ENCODE measurements at regions not wholly inside any gene's neighbourhood (a gene's known extent, or its start where the extent isn't known, plus 50 kb on each side); places are given as distances from the start of the nearest gene placed in this dataset.

- Histone ChIP-seq H2BK20ac (ENCODE audit: low read length) (no peak overlapping the region), H3K27me3 (replicated peaks in 1 of 4; ENCODE audit: control insufficient read depth in 3 of 4, extremely low read depth in 1 of 4, insufficient read depth in 3 of 4, low read length in 3 of 4) (no peaks in the 10 kb centered on the region; a peak in 1 of 7 replicates), H3K4me1 (replicated peaks in 1 of 4; ENCODE audit: control insufficient read depth in 3 of 4, insufficient read depth in 4 of 4, low read length in 3 of 4) (no peaks in the 10 kb centered on the region), H3K23me2 (ENCODE audit: low read depth, low read length) (no peaks in the 10 kb centered on the region), H3K79me2 (ENCODE audit: control insufficient read depth in 1 of 2, insufficient read depth in 2 of 2, low read length in 2 of 2) (no peaks in the 10 kb centered on the region), H2BK5ac (ENCODE audit: low read depth, low read length) (no peak overlapping the region), H2BK12ac (ENCODE audit: low read depth, low read length) (no peak overlapping the region), H2BK120ac (replicated peaks; ENCODE audit: low read depth, low read length) (no peak overlapping the region), H2BK15ac (ENCODE audit: low read length) (no peak overlapping the region), H2AFZ (ENCODE audit: low read length) (no peak overlapping the region), H3K9ac (replicated peaks in 1 of 4; ENCODE audit: extremely low read depth in 1 of 4, low read depth in 3 of 4, low read length in 3 of 4) (no peak overlapping the region), H4K8ac (ENCODE audit: extremely low read depth, insufficient read depth, low read length) (no peak overlapping the region), H3K36me3 (ENCODE audit: control insufficient read depth in 2 of 4, insufficient read depth in 4 of 4, low read length in 3 of 4) (peaks cover 0 to 4% (median 0%) of the 10 kb centered on the region in 4 experiments; a peak in 1 of 8 replicates), H3K4me3 (ENCODE audit: extremely low read depth in 1 of 4, insufficient read depth in 2 of 4, low read depth in 3 of 4, low read length in 4 of 4) (no peak overlapping the region), H4K20me1 (replicated peaks in 1 of 2; ENCODE audit: control insufficient read depth in 1 of 2, insufficient read depth in 2 of 2, low read length in 2 of 2) (no peaks in the 10 kb centered on the region), H3K9me3 (ENCODE audit: insufficient read depth in 2 of 2, low read depth in 1 of 2, low read length in 1 of 2) (peaks cover 7 to 8% of the 10 kb centered on the region in 2 experiments; a peak in 3 of 4 replicates), H3K27ac (ENCODE audit: low read depth, low read length) (no peak overlapping the region), H3K14ac (ENCODE audit: insufficient read length) (no peak overlapping the region), H3K56ac (replicated peaks; ENCODE audit: insufficient read length, low read depth, low read length) (no peak overlapping the region), H4K5ac (ENCODE audit: insufficient read length, low read depth, low read length) (no peak overlapping the region), H3K4me2 (ENCODE audit: insufficient read depth in 1 of 2, low read depth in 2 of 2, low read length in 2 of 2) (no peak overlapping the region), H2AK5ac (ENCODE audit: low read depth, low read length) (no peak overlapping the region), H3K4ac (replicated peaks; ENCODE audit: insufficient read length, low read depth, low read length) (no peak overlapping the region), H3K23ac (ENCODE audit: insufficient read length) (no peak overlapping the region), H3K18ac (ENCODE audit: extremely low read depth, low read length) (no peak overlapping the region), H3K79me1 (ENCODE audit: low read depth, low read length) (no peaks in the 10 kb centered on the region), H4K91ac (replicated peaks; ENCODE audit: insufficient read length, low read length) (no peak overlapping the region)
- POLR2A ChIA-PET (ENCODE audit: partially characterized antibody) = no interaction called here
- WGBS, 2 experiments (ENCODE audit: extremely low coverage in 1 of 2, insufficient coverage in 1 of 2, insufficient read length in 1 of 2, insufficient replicate concordance in 2 of 2, low coverage in 1 of 2, low lambda C conversion rate in 2 of 2, missing lambda C conversion rate in 1 of 2) = 91% methylated on average over 3 of the region's 3 CpGs; no CpG with 5 or more reads in 1 of the 2 experiments
- CTCF ChIA-PET (ENCODE audit: partially characterized antibody) = no interaction called here
- no peak for FAIRE-seq
- DNase-seq (ENCODE audit: low read depth in 1 of 2, low spot score in 2 of 2) = no peak
- TF ChIP-seq RAD21 (IDR thresholded peaks at IDR 0.05 in 1 of 2, conservative IDR thresholded peaks at IDR 0.05 in 1 of 2; ENCODE audit: low read depth in 2 of 2, low read length in 2 of 2) = no peak
- no peak for TF ChIP-seq MAFK (IDR thresholded peaks at IDR 0.05; ENCODE audit: low read depth, low read length)
- no peak for TF ChIP-seq YY1 (IDR thresholded peaks at IDR 0.05; ENCODE audit: low read depth, low read length)
- no peak for TF ChIP-seq CHD1 (IDR thresholded peaks at IDR 0.05; ENCODE audit: low read depth, low read length)
- TF ChIP-seq RBBP5 (IDR thresholded peaks at IDR 0.05; ENCODE audit: borderline replicate concordance, low read depth, low read length) = no peak
- TF ChIP-seq POLR2AphosphoS5 (IDR thresholded peaks at IDR 0.05; ENCODE audit: low read depth, low read length) = no peak
- TF ChIP-seq EZH2 (IDR thresholded peaks at IDR 0.05; ENCODE audit: low read depth, low read length, severe bottlenecking) = no peak
- TF ChIP-seq TEAD4 (IDR thresholded peaks at IDR 0.05; ENCODE audit: low read depth, low read length) = no peak
- no peak for TF ChIP-seq GTF2F1 (IDR thresholded peaks at IDR 0.05; ENCODE audit: borderline replicate concordance, low read depth, low read length)
- no peak for TF ChIP-seq SRF (IDR thresholded peaks at IDR 0.05; ENCODE audit: low read depth, low read length)
- TF ChIP-seq SUZ12 (IDR thresholded peaks at IDR 0.05; ENCODE audit: low read length) = no peak
- TF ChIP-seq SP2 (IDR thresholded peaks at IDR 0.05; ENCODE audit: low read length) = no peak
- TF ChIP-seq SAP30 (IDR thresholded peaks at IDR 0.05; ENCODE audit: insufficient read depth, insufficient replicate concordance, low read length) = no peak
- TF ChIP-seq TAF7 (optimal IDR thresholded peaks at IDR 0.05; ENCODE audit: borderline replicate concordance, low read depth, low read length) = no peak
- no peak for TF ChIP-seq RNF2 (IDR thresholded peaks at IDR 0.05; ENCODE audit: borderline replicate concordance, low read depth, low read length, missing control alignments, poor library complexity, severe bottlenecking)
These were observed 66.0 kb downstream of the KBTBD8 start for GRCh38 chr3:67064105-67064504.

Data from H1 (cell line).